ENCODE measurements at regions not wholly inside any gene's neighbourhood (a gene's known extent, or its start where the extent isn't known, plus 50 kb on each side); places are given as distances from the start of the nearest gene placed in this dataset.

DNA sequence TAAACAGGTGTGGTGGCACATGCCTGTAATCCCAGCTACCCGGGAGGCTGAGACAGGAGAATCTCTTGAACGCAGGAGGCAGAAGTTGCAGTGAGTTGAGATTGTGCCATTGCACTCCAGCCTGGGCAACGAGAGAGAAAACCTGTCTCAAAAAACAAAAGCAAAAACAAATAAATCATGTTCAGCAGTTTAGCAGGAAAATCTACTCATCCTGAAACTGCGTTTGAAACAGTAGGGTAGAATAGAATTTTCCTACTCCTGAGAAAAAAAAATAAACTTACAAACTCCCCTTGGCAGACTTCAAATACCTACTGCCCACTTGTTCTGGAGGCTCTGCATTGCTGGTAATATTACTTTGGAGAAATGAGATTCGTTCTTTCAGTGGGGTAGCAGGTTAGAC lies 367.7 kb downstream of the GADD45G start:
- WGBS (ENCODE audit: insufficient coverage, insufficient replicate concordance, low lambda C conversion rate, missing lambda C conversion rate), result 36% methylated on average over 5 of the region's 5 CpGs
- intact Hi-C loops (cut with micrococcal nuclease; ENCODE audit: unreplicated experiment), result no loop called here
- in situ Hi-C loops (cut with MboI), result no loop called here
- no peaks in the 10 kb centered on the region for H3K79me2 ChIP-seq (ENCODE audit: control insufficient read depth, insufficient read depth, low read length)
- FAIRE-seq (no peak), DNase-seq (ENCODE audit: low read depth, low spot score) (no peak), ATAC-seq (no peak)
- no peaks in the 10 kb centered on the region for H3K9me3 ChIP-seq (replicated peaks; ENCODE audit: control insufficient read depth, insufficient read depth, low read length)
- no peak overlapping the region for H3K4me3 ChIP-seq
- H3K4me2 ChIP-seq (ENCODE audit: control insufficient read depth, insufficient read depth), result no peak overlapping the region
- H4K20me1 ChIP-seq (ENCODE audit: control insufficient read depth, insufficient read depth), result no peaks in the 10 kb centered on the region
- H2AFZ ChIP-seq (ENCODE audit: control insufficient read depth, low read depth, low read length), result no peak overlapping the region
- ChIA-PET POLR2A (no interaction called here), RAD21 (ENCODE audit: unreplicated experiment) (no interaction called here), CTCF (no interaction called here), SMC1A (ENCODE audit: uncharacterized antibody, unreplicated experiment) (no interaction called here)
- no peaks in the 10 kb centered on the region for H3K36me3 ChIP-seq (ENCODE audit: control insufficient read depth in 2 of 2, insufficient read depth in 2 of 2, low read length in 1 of 2)
- BruUV-seq (replicated peaks), result no TSS peak
- H3K9ac ChIP-seq (ENCODE audit: control insufficient read depth, insufficient read depth, low read length), result no peak overlapping the region
- H3K27ac ChIP-seq (ENCODE audit: control insufficient read depth, insufficient read depth), result no peak overlapping the region
- peaks cover 0 to 1% of the 10 kb centered on the region in 2 experiments; a peak in 1 of 4 replicates for H3K27me3 ChIP-seq (replicated peaks in 1 of 2; ENCODE audit: control insufficient read depth in 2 of 2, insufficient read depth in 2 of 2, low read length in 1 of 2)
- no peaks in the 10 kb centered on the region for H3K4me1 ChIP-seq (ENCODE audit: control insufficient read depth, insufficient read depth, low read length)
- TF ChIP-seq FOS (IDR thresholded peaks at IDR 0.05; ENCODE audit: borderline replicate concordance, extremely low read depth, insufficient read length), result no peak

DNA sequence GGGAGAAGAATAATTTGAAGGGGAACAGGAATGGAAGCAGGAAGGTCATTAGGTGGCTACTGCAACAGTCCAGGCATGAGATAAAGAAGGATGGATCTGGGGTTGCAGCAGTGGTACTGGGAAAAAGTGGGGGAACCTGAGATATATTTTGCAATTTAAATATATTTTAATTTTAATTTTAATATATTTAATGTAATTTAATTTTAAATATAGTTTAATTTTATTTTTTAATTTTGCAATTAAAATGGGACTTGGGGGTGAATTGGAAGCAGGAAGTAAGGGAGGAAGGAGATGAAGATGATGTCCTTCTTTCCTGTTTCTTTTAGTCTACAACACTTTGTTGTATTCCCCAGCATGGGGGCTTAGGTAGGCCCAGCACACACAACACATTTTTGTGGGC lies 369.8 kb downstream of the GADD45G start:
- H2AFZ ChIP-seq (ENCODE audit: control insufficient read depth, low read depth, low read length), result no peak overlapping the region
- BruUV-seq (replicated peaks), result no TSS peak
- ATAC-seq (no peak), DNase-seq (ENCODE audit: low read depth, low spot score) (no peak), FAIRE-seq (no peak)
- no peaks in the 10 kb centered on the region for H4K20me1 ChIP-seq (ENCODE audit: control insufficient read depth, insufficient read depth)
- peaks cover 0 to 1% of the 10 kb centered on the region in 2 experiments; a peak in 1 of 4 replicates for H3K27me3 ChIP-seq (replicated peaks in 1 of 2; ENCODE audit: control insufficient read depth in 2 of 2, insufficient read depth in 2 of 2, low read length in 1 of 2)
- H3K4me2 ChIP-seq (ENCODE audit: control insufficient read depth, insufficient read depth), result no peak overlapping the region
- no peak overlapping the region for H3K9ac ChIP-seq (ENCODE audit: control insufficient read depth, insufficient read depth, low read length)
- H3K79me2 ChIP-seq (ENCODE audit: control insufficient read depth, insufficient read depth, low read length), result no peaks in the 10 kb centered on the region
- in situ Hi-C loops (cut with MboI), result no loop called here
- no peak overlapping the region for H3K4me3 ChIP-seq
- CTCF ChIA-PET, result no interaction called here
- POLR2A ChIA-PET, result no interaction called here
- SMC1A ChIA-PET (ENCODE audit: uncharacterized antibody, unreplicated experiment), result no interaction called here
- no peak overlapping the region for H3K27ac ChIP-seq (ENCODE audit: control insufficient read depth, insufficient read depth)
- TF ChIP-seq MTA2 (IDR thresholded peaks at IDR 0.05; ENCODE audit: low read depth), result no peak
- H3K9me3 ChIP-seq (replicated peaks; ENCODE audit: control insufficient read depth, insufficient read depth, low read length), result no peaks in the 10 kb centered on the region
- no peaks in the 10 kb centered on the region for H3K36me3 ChIP-seq (ENCODE audit: control insufficient read depth in 2 of 2, insufficient read depth in 2 of 2, low read length in 1 of 2)
- intact Hi-C loops (cut with micrococcal nuclease; ENCODE audit: unreplicated experiment), result no loop called here
- RAD21 ChIA-PET (ENCODE audit: unreplicated experiment), result no interaction called here
- H3K4me1 ChIP-seq (ENCODE audit: control insufficient read depth, insufficient read depth, low read length), result no peaks in the 10 kb centered on the region

DNA sequence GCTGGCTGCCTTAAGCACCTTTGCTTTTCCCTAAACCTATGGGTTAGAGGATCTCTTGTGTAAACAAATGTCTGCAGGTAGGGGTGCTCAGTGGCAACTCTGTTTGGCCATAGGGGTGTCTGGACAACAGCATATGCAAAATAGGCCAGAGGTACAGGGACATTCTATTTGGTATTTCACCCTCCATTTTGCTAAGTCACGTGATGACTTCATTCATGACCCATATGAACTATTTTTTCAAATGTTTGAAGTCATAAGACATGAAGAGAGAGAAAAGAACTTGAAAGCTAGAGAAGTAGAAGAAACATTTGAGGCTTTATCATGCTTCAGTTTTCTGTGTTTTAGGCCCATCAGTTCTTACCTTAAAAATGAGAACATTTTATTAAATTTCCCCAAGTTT lies 370.2 kb downstream of the GADD45G start:
- no peak overlapping the region for H3K4me2 ChIP-seq (ENCODE audit: control insufficient read depth, insufficient read depth)
- no peaks in the 10 kb centered on the region for H3K36me3 ChIP-seq (ENCODE audit: control insufficient read depth in 2 of 2, insufficient read depth in 2 of 2, low read length in 1 of 2)
- WGBS (ENCODE audit: insufficient coverage, insufficient replicate concordance, low lambda C conversion rate, missing lambda C conversion rate), result 15% methylated on average over 1 of the region's 1 CpG
- no peaks in the 10 kb centered on the region for H3K9me3 ChIP-seq (replicated peaks; ENCODE audit: control insufficient read depth, insufficient read depth, low read length)
- ChIA-PET CTCF (no interaction called here), POLR2A (no interaction called here), SMC1A (ENCODE audit: uncharacterized antibody, unreplicated experiment) (no interaction called here), RAD21 (ENCODE audit: unreplicated experiment) (no interaction called here)
- in situ Hi-C loops (cut with MboI) (no loop called here), intact Hi-C loops (cut with micrococcal nuclease; ENCODE audit: unreplicated experiment) (no loop called here)
- no peaks in the 10 kb centered on the region for H3K79me2 ChIP-seq (ENCODE audit: control insufficient read depth, insufficient read depth, low read length)
- TF ChIP-seq NFXL1 (IDR thresholded peaks at IDR 0.05; ENCODE audit: borderline replicate concordance) (no peak), RAD51 (IDR thresholded peaks at IDR 0.05) (peak; percentile 63; the same call in 1 of the 2 replicates)
- TF ChIP-seq, protein P1, sequence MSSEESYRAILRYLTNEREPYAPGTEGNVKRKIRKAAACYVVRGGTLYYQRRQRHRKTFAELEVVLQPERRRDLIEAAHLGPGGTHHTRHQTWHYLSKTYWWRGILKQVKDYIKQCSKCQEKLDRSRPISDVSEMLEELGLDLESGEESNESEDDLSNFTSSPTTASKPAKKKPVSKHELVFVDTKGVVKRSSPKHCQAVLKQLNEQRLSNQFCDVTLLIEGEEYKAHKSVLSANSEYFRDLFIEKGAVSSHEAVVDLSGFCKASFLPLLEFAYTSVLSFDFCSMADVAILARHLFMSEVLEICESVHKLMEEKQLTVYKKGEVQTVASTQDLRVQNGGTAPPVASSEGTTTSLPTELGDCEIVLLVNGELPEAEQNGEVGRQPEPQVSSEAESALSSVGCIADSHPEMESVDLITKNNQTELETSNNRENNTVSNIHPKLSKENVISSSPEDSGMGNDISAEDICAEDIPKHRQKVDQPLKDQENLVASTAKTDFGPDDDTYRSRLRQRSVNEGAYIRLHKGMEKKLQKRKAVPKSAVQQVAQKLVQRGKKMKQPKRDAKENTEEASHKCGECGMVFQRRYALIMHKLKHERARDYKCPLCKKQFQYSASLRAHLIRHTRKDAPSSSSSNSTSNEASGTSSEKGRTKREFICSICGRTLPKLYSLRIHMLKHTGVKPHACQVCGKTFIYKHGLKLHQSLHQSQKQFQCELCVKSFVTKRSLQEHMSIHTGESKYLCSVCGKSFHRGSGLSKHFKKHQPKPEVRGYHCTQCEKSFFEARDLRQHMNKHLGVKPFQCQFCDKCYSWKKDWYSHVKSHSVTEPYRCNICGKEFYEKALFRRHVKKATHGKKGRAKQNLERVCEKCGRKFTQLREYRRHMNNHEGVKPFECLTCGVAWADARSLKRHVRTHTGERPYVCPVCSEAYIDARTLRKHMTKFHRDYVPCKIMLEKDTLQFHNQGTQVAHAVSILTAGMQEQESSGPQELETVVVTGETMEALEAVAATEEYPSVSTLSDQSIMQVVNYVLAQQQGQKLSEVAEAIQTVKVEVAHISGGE (CRISPR knock-in tag; IDR thresholded peaks at IDR 0.05), result no peak
- no peak overlapping the region for H2AFZ ChIP-seq (ENCODE audit: control insufficient read depth, low read depth, low read length)
- FAIRE-seq (no peak), ATAC-seq (no peak), DNase-seq (ENCODE audit: low read depth, low spot score) (no peak)
- no peak overlapping the region for H3K4me3 ChIP-seq
- BruUV-seq (replicated peaks), result no TSS peak
- no peak overlapping the region for H3K9ac ChIP-seq (ENCODE audit: control insufficient read depth, insufficient read depth, low read length)
- H3K27ac ChIP-seq (ENCODE audit: control insufficient read depth, insufficient read depth), result no peak overlapping the region
- H3K27me3 ChIP-seq (replicated peaks in 1 of 2; ENCODE audit: control insufficient read depth in 2 of 2, insufficient read depth in 2 of 2, low read length in 1 of 2), result no peaks in the 10 kb centered on the region; a peak in 1 of 4 replicates
- H3K4me1 ChIP-seq (ENCODE audit: control insufficient read depth, insufficient read depth, low read length), result no peaks in the 10 kb centered on the region
- H4K20me1 ChIP-seq (ENCODE audit: control insufficient read depth, insufficient read depth), result no peaks in the 10 kb centered on the region
